Heart left ventricle (tissue), 16 donors: ENCODE measurements at regions not wholly inside any gene's neighbourhood (a gene's known extent, or its start where the extent isn't known, plus 50 kb on each side); places are given as distances from the start of the nearest gene placed in this dataset.

Source experiments
- ATAC-seq, 4 donors: fragments of 200-7000 bp; cut with Tn5 transposase; one replicate each; pipeline ENCODE4 v1.9.1; 2020 to 2022; ENCODE audit warnings: moderate library complexity in 4 of 4, mild to moderate bottlenecking in 3 of 4, moderate number of reproducible peaks in 1 of 4
- DNase-seq, 5 donors: peaks; one replicate each; pipeline ENCODE4 v3.0.0-alpha.2; 2020
- H3K27ac ChIP-seq, 12 donors: fragments of 200-600 bp; sonication (generic) in 4 of 12; one replicate each; pipeline versions ENCODE4 v1.5.0 to v1.8.0; 2016 to 2022; ENCODE audit warnings: mild to moderate bottlenecking in 2 of 12
- H3K27me3 ChIP-seq, 9 donors: fragments of 200-600 bp; sonication (generic) in 2 of 9; one replicate each; pipeline versions ENCODE4 v1.5.1 to v1.8.0; 2016 to 2022; ENCODE audit warnings: mild to moderate bottlenecking in 3 of 9
- H3K36me3 ChIP-seq, 9 donors: fragments of 200-600 bp; sonication (generic) in 2 of 9; one replicate each; pipeline versions ENCODE4 v1.5.0 to v1.8.0; 2018 to 2022; ENCODE audit warnings: mild to moderate bottlenecking in 2 of 9
- H3K4me1 ChIP-seq, 12 donors: fragments of 200-600 bp; sonication (generic) in 4 of 12; one replicate each; pipeline versions ENCODE4 v1.5.0 to v1.8.0; 2016 to 2022; ENCODE audit warnings: mild to moderate bottlenecking in 3 of 12
- H3K4me3 ChIP-seq, 12 donors: fragments of 200-600 bp; sonication (generic) in 4 of 12; one replicate each; pipeline versions ENCODE4 v1.5.0 to v1.8.0; 2017 to 2022; ENCODE audit warnings: mild to moderate bottlenecking in 9 of 12, moderate library complexity in 4 of 12
- H3K9me3 ChIP-seq, 12 donors: fragments of 200-600 bp; sonication (generic) in 4 of 12; one replicate each; pipeline versions ENCODE4 v1.5.0 to v1.8.0; 2016 to 2022; ENCODE audit warnings: mild to moderate bottlenecking in 1 of 12
- CTCF ChIP-seq, 12 donors: fragments of 200-600 bp; sonication (generic) in 4 of 12; IDR thresholded peaks; one replicate each; pipeline versions ENCODE4 v1.5.0 to v1.8.0; 2018 to 2022; ENCODE audit warnings: antibody characterized with exemption in 12 of 12, mild to moderate bottlenecking in 5 of 12
- POLR2A ChIP-seq, 2 donors: fragments of 450-650 bp; IDR thresholded peaks; one replicate each; pipeline ENCODE4 v1.6.1; 2017; ENCODE audit warnings: antibody characterized with exemption in 2 of 2, mild to moderate bottlenecking in 2 of 2, moderate library complexity in 2 of 2
- WGBS, 4 donors: extraction: QIAGEN DNeasy Blood & Tissue Kit in 2 of 4; methylation state at CpG; one replicate each; pipeline versions ENCODE4 v1.1.5 to v1.1.7; 2013 to 2018; 5-methylcytosine and 5-hydroxymethylcytosine counted together
- intact Hi-C, 10 donors: fragments of 100-400 bp; cut with DNase I; formaldehyde crosslinking; loops; one replicate each; pipeline versions ENCODE4 v1.11.1 to v1.14.2; 2022
- donor health status: ischemic (EF 13 %, LVEDD 7.1; RV severe dilation, severe dysfunction).
- donor health status: healthy with polysubstance abuse.
- donor health status: DM: no; HTN: yes; CAD: no.
- donor health status: DM: no; HTN: no; CAD: no.
- donor health status: ischemic (EF 25% LVEDD 6.9; RV normal size, moderate dysfunction).
- donor health status: ischemic (EF 25% LVEDD 5.7; RV mildly dilated, moderate dysfunction).
- donor health status: healthy.
- donor health status: DM: yes; HTN: yes; CAD: no.
- donor health status: ischemic (EF 35%, LVEDD 5.7; RV mildly dilated, moderate dysfunction).
- donor health status: nonischemic (EF 11% LVEDD 7.7; RV severe dilation, severe dysfunction).
- donor health status: DM: yes; HTN: yes; CAD: no.
- donor health status: PGD.
- donor health status: ischemic (EF 29% LVEDD 5.4; RV normal size, mild dysfunction).
- donor health status: nonischemic (EF 23%, LVEDD 6.1; RV moderate dilation, normal function).

DNA sequence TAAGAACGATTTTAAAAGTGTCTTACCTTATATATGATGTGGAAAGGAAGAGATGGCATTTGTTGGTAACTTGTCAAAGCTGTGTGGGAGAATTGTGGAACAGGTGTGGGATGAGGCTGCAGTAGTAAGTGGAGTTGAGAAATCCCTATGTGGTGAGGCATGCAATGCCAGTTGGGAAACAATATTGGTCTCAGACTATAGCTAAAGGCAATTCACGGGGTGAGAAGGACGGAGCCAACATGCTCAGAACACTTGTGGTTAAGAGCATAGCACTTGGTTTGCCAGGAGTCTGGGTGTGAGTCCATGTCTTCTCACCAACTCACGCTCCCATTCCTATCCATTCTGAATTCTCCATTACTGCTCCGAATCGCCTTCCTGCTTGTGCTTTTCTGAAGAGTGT lies 615.6 kb upstream of the ADAMTS9 start:
- intact Hi-C loops = no loop called here
- no peak for DNase-seq
- Histone ChIP-seq H3K27ac (no peak overlapping the region), H3K9me3 (no peaks in the 10 kb centered on the region), H3K4me3 (no peak overlapping the region), H3K4me1 (no peaks in the 10 kb centered on the region), H3K27me3 (no peaks in the 10 kb centered on the region), H3K36me3 (no peaks in the 10 kb centered on the region)
- WGBS, 4 donors = 85 to 88% (median 86%) methylated on average over 6 of the region's 6 CpGs
- TF ChIP-seq CTCF (IDR thresholded peaks at IDR 0.05) (no peak), POLR2A (IDR thresholded peaks at IDR 0.05) (no peak)
- ATAC-seq = no peak

DNA sequence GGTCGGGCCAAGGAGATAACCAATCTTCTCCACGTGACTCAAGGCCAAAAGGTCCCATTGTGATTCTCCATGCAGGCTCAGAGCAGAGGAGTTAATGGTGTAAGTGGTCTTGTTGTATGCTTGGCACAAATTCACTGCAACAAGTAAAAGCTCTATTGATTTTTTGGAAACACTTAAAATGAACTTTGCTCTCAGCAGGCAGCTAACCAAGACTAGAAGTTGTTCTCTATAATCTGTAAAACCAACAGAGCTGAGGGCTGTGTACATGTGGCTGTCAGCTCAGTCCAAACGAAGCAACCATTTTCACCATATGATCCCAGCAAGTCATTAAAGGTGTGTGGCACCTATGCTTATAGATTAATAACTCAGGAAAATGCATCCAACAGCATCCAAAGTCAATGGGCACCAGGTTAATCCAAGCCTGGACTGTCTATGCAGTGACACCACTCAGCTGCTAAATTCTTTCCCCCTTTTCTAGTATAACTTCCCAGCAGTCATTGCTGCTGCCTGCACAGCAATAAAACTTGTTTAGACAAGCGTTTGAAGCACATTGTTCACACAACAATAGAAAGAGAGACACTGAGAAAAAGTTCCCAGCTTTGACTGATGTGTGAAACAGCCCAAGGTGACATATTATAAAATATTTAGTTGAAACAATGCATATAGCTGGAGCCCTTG lies 603.8 kb upstream of the ADAMTS9 start:
- intact Hi-C loops = no loop called here
- ATAC-seq (no peak), DNase-seq (no peak)
- no peaks in the 10 kb centered on the region for H3K9me3 ChIP-seq
- WGBS, 4 donors = 81 to 88% (median 85%) methylated on average over 4 of the region's 4 CpGs
- no peak overlapping the region for H3K4me3 ChIP-seq
- TF ChIP-seq CTCF (IDR thresholded peaks at IDR 0.05) = no peak
- no peak for TF ChIP-seq POLR2A (IDR thresholded peaks at IDR 0.05)
- H3K4me1 ChIP-seq = no peaks in the 10 kb centered on the region
- peaks cover 0 to under 1% (median 0%) of the 10 kb centered on the region in 9 donors for H3K27me3 ChIP-seq
- no peak overlapping the region for H3K27ac ChIP-seq
- H3K36me3 ChIP-seq = no peaks in the 10 kb centered on the region

DNA sequence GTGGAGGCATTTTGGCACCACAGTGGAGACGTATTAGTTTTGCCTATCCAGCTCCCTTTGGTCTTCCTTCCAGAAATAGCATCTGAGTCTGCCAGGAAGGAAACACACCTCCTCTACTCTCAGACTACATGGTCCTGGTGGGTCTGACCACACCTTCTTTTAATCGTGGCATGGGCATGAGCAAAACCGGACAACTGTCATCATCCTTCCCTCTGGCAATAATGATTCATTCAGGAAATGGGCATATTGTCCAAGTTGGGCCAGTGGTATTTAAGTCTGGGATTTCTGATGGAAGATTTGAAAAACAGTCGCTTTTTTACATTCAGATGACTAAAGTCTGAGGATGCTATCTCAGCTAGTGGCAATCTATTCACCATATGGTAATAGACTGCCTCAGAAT lies 601.0 kb upstream of the ADAMTS9 start:
- ATAC-seq = no peak
- intact Hi-C loops = no loop called here
- no peaks in the 10 kb centered on the region for H3K9me3 ChIP-seq
- no peaks in the 10 kb centered on the region for H3K36me3 ChIP-seq
- H3K4me3 ChIP-seq = no peak overlapping the region
- no peak for TF ChIP-seq POLR2A (IDR thresholded peaks at IDR 0.05)
- no peak for TF ChIP-seq CTCF (IDR thresholded peaks at IDR 0.05)
- no peak overlapping the region for H3K27ac ChIP-seq
- no peak for DNase-seq
- H3K4me1 ChIP-seq = no peaks in the 10 kb centered on the region
- 68 to 84% (median 75%) methylated on average over 4 of the region's 4 CpGs for WGBS, 4 donors
- peaks cover 0 to 2% (median 0%) of the 10 kb centered on the region in 9 donors for H3K27me3 ChIP-seq

GRCh38 chr3:65285956-65286355 lies 598.2 kb upstream of the ADAMTS9 start:
- WGBS, 4 donors = 92 to 97% (median 95%) methylated on average over 2 of the region's 2 CpGs
- ATAC-seq = no peak

More at GRCh38 chr3:65285956-65286355, 598.2 kb upstream of the ADAMTS9 start:
- no peaks in the 10 kb centered on the region for H3K9me3 ChIP-seq
- H3K4me1 ChIP-seq = no peaks in the 10 kb centered on the region
- H3K27me3 ChIP-seq = peaks cover 0 to 2% (median 0%) of the 10 kb centered on the region in 9 donors
- DNase-seq = no peak
- no peaks in the 10 kb centered on the region for H3K36me3 ChIP-seq
- TF ChIP-seq POLR2A (IDR thresholded peaks at IDR 0.05) (no peak), CTCF (IDR thresholded peaks at IDR 0.05) (no peak)
- intact Hi-C loops = no loop called here
- H3K4me3 ChIP-seq = no peak overlapping the region
- H3K27ac ChIP-seq = no peak overlapping the region
